Thoracic aorta (tissue), 2 donors: ENCODE measurements at regions not wholly inside any gene's neighbourhood (a gene's known extent, or its start where the extent isn't known, plus 50 kb on each side); places are given as distances from the start of the nearest gene placed in this dataset.

ENCODE experiments used
- ATAC-seq: fragments of 150-250 bp; one replicate; pipeline ENCODE4 v1.8.0; 2017; ENCODE audit warnings: low read depth; ENCODE audit not compliant: insufficient number of reproducible peaks, low FRiP score
- DNase-seq: peaks from one replicate; pipeline ENCODE4 v3.0.0-alpha.2; 2020; ENCODE audit warnings: low spot score
- H3K27ac ChIP-seq, 2 donors: fragments of 200-600 bp; sonication (generic); 1 replicate in 1 of 2; 2 replicates in 1 of 2; pipeline ENCODE4 v1.5.1; 2016; ENCODE audit warnings: mild to moderate bottlenecking in 2 of 2, moderate library complexity in 2 of 2
- H3K27me3 ChIP-seq: fragments of 200-600 bp; sonication (generic); replicated peaks from 2 replicates; pipeline ENCODE4 v1.6.0; 2016; ENCODE audit warnings: mild to moderate bottlenecking; ENCODE audit not compliant: insufficient read depth
- H3K36me3 ChIP-seq: fragments of 200-600 bp; sonication (generic); one replicate; pipeline ENCODE4 v1.5.1; 2016
- H3K4me1 ChIP-seq, 2 donors: fragments of 200-600 bp; sonication (generic); 1 replicate in 1 of 2; 2 replicates in 1 of 2; pipeline versions ENCODE4 v1.5.1 to v1.6.0; 2016; ENCODE audit warnings: low read depth in 2 of 2, mild to moderate bottlenecking in 1 of 2; ENCODE audit not compliant: control insufficient read depth in 1 of 2
- H3K4me3 ChIP-seq: fragments of 200-600 bp; sonication (generic); 2 replicates; pipeline ENCODE4 v1.5.1; 2016; ENCODE audit warnings: mild to moderate bottlenecking
- H3K9me3 ChIP-seq: fragments of 200-600 bp; sonication (generic); 2 replicates; pipeline ENCODE4 v1.5.1; 2016
- CTCF ChIP-seq: fragments of 200-600 bp; sonication (generic); IDR thresholded peaks from one replicate; pipeline ENCODE4 v1.5.1; 2019; ENCODE audit warnings: antibody characterized with exemption

DNA sequence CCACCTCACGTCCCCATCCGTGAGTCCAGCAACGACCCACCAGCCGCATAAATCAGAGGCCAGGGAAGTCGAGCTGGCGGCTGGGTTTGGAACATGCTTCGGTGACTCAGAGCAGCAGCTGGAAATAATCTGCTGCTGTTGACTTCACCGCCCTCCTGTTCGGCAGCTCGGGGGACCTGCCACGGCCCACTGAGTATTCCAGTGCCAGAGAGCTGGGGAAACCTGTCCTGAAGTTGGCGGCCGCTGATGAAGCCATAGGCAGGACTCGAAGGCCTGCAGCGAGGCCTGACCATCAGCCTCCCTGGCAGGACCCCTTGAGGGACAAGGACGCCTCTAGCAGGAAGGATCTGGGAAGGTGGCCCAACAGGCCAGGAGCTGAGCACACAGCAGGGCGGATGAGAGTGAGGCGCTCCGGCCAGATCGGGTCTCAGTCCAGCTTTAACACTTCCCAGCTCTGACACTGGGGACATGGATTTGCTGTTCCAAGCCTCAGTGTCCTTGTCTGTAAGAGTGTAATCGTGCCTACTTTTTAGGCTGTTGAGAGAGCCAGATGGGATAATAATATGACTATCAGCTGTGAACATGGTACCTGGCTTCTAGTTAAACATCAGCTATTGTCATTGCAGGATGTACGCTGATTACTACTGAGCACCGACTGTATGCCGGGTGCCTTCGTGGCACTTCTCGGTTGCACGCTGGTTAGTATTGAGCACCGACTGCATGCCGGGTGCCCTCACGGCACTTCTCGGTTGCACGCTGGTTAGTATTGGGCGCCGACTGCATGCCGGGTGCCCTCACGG, 50.4 kb upstream of the CIBAR2 start:
- no peak overlapping the region for H3K4me3 ChIP-seq
- H3K27me3 ChIP-seq = no peaks in the 10 kb centered on the region
- H3K4me1 ChIP-seq = peaks cover 29 to 70% of the 10 kb centered on the region in 2 donors
- TF ChIP-seq CTCF = no peak
- peak overlapping the region; percentile 51 to 79 for H3K27ac ChIP-seq
- H3K9me3 ChIP-seq = no peaks in the 10 kb centered on the region
- ATAC-seq (no peak), DNase-seq (peak; percentile 49)
- no peaks in the 10 kb centered on the region for H3K36me3 ChIP-seq

GRCh38 chr16:85163278-85164112, 51.2 kb upstream of the CIBAR2 start:
- Histone ChIP-seq H3K9me3 (no peaks in the 10 kb centered on the region), H3K4me3 (no peak overlapping the region), H3K36me3 (no peaks in the 10 kb centered on the region), H3K27ac (no peak overlapping the region), H3K27me3 (no peaks in the 10 kb centered on the region), H3K4me1 (peaks cover 29 to 78% of the 10 kb centered on the region in 2 donors)
- DNase-seq = no peak
- ATAC-seq = no peak
- TF ChIP-seq CTCF = no peak

- Histone ChIP-seq H3K9me3 (no peaks in the 10 kb centered on the region), H3K27me3 (no peaks in the 10 kb centered on the region), H3K4me3 (no peak overlapping the region), H3K36me3 (no peaks in the 10 kb centered on the region), H3K27ac (peak overlapping the region; percentile 53 to 56), H3K4me1 (peaks cover 29 to 80% of the 10 kb centered on the region in 2 donors)
- no peak for TF ChIP-seq CTCF
- ATAC-seq (no peak), DNase-seq (no peak)
Measured at GRCh38 chr16:85164431-85164830, 52.2 kb upstream of the CIBAR2 start.

- Histone ChIP-seq H3K4me3 (no peak overlapping the region), H3K27me3 (no peaks in the 10 kb centered on the region), H3K27ac (peak overlapping the region; percentile 53 to 56), H3K36me3 (no peaks in the 10 kb centered on the region), H3K9me3 (no peaks in the 10 kb centered on the region), H3K4me1 (peaks cover 27 to 85% of the 10 kb centered on the region in 2 donors)
- TF ChIP-seq CTCF = no peak
- no peak for ATAC-seq
- DNase-seq = no peak
Measured at GRCh38 chr16:85164838-85165516, 52.7 kb upstream of the CIBAR2 start.

GRCh38 chr16:85165781-85166180, 53.5 kb upstream of the CIBAR2 start:
- no peak for TF ChIP-seq CTCF
- no peaks in the 10 kb centered on the region for H3K9me3 ChIP-seq
- H3K4me3 ChIP-seq = no peak overlapping the region
- ATAC-seq (no peak), DNase-seq (no peak)
- no peaks in the 10 kb centered on the region for H3K36me3 ChIP-seq
- peaks cover 23 to 85% of the 10 kb centered on the region in 2 donors for H3K4me1 ChIP-seq
- no peaks in the 10 kb centered on the region for H3K27me3 ChIP-seq
- no peak overlapping the region for H3K27ac ChIP-seq
